ENCODE measurements at regions not wholly inside any gene's neighbourhood (a gene's known extent, or its start where the extent isn't known, plus 50 kb on each side); places are given as distances from the start of the nearest gene placed in this dataset.

GRCh38 chrX:10288373-10288975 lies 131.7 kb downstream of the CLCN4 start:
- DNase-seq = peak; percentile 13

GRCh38 chrX:10296576-10296975 lies 139.8 kb downstream of the CLCN4 start:
- peak; percentile 49 for DNase-seq

GRCh38 chrX:10310511-10310910 lies 153.7 kb downstream of the CLCN4 start:
- DNase-seq = no peak

GRCh38 chrX:10314530-10315104 lies 157.8 kb downstream of the CLCN4 start:
- DNase-seq = no peak

- peak; percentile 64 for DNase-seq
Measured at GRCh38 chrX:10325611-10326010, 168.8 kb downstream of the CLCN4 start.

GRCh38 chrX:10326578-10326977 lies 169.8 kb downstream of the CLCN4 start:
- DNase-seq = peak; percentile 25

- DNase-seq = peak; percentile 8
Measured at GRCh38 chrX:10327651-10328050, 170.9 kb downstream of the CLCN4 start.

- DNase-seq = no peak
Measured at GRCh38 chrX:10329984-10330383, 173.2 kb downstream of the CLCN4 start.

GRCh38 chrX:10341309-10341708 lies 184.5 kb downstream of the CLCN4 start:
- peak; percentile 40 for DNase-seq

- DNase-seq = no peak
Measured at GRCh38 chrX:10350221-10350620, 193.4 kb downstream of the CLCN4 start.

- DNase-seq = peak; percentile 66
Measured at GRCh38 chrX:10350981-10351380, 194.2 kb downstream of the CLCN4 start.

GRCh38 chrX:10352536-10352935 lies 195.8 kb downstream of the CLCN4 start:
- no peak for DNase-seq

GRCh38 chrX:10356979-10357378 lies 200.2 kb downstream of the CLCN4 start:
- DNase-seq = peak; percentile 76

- no peak for DNase-seq
Measured at GRCh38 chrX:10358958-10359357, 202.2 kb downstream of the CLCN4 start.

GRCh38 chrX:10360116-10360515 lies 203.3 kb downstream of the CLCN4 start:
- DNase-seq = peak; percentile 40

- DNase-seq = no peak
Measured at GRCh38 chrX:10365532-10366265, 208.9 kb downstream of the CLCN4 start.

GRCh38 chrX:10367406-10367805 lies 210.6 kb downstream of the CLCN4 start:
- no peak for DNase-seq

- DNase-seq = no peak
Measured at GRCh38 chrX:10370976-10371375, 214.2 kb downstream of the CLCN4 start.

- no peak for DNase-seq
Measured at GRCh38 chrX:10377427-10377826, 220.7 kb downstream of the CLCN4 start.

GRCh38 chrX:10379878-10380277 lies 223.1 kb downstream of the CLCN4 start:
- peak; percentile 5 for DNase-seq

- no peak for DNase-seq
Measured at GRCh38 chrX:10380300-10380699, 223.5 kb downstream of the CLCN4 start.

GRCh38 chrX:10381193-10381592 lies 224.4 kb downstream of the CLCN4 start:
- peak; percentile 1 for DNase-seq

GRCh38 chrX:10387011-10387410 lies 230.2 kb downstream of the CLCN4 start:
- DNase-seq = peak; percentile 3

GRCh38 chrX:10390187-10390586 lies 230.2 kb downstream of the MID1 start:
- no peak for DNase-seq

All from fibroblast of skin of right biceps (primary cell).